GM12878 (cell line): ENCODE measurements at regions not wholly inside any gene's neighbourhood (a gene's known extent, or its start where the extent isn't known, plus 50 kb on each side); places are given as distances from the start of the nearest gene placed in this dataset.

Experiments used
- ATAC-seq: fragments of 200-7000 bp; cut with Tn5 transposase; 3 replicates; pipeline ENCODE4 v1.9.1; 2020; ENCODE audit warnings: mild to moderate bottlenecking, moderate library complexity
- BruUV-seq: library from RNA; stranded (reverse); fragments of 400-500 nt; replicated peaks from 2 replicates; lab custom pipeline; 2021; lab: Mats Ljungman, UMichigan
- CTCF ChIA-PET: fragments of 300-600 bp; sonication (Branson Sonifier 250); formaldehyde crosslinking; extraction: SDS; loops from one replicate; lab custom pipeline; 2021; ENCODE audit warnings: inconsistent platforms; lab: Yijun Ruan, JAX
- POLR2A ChIA-PET: fragments of 350-600 bp; formaldehyde crosslinking; extraction: SDS; loops from one replicate; lab custom pipeline; 2021; ENCODE audit warnings: inconsistent platforms; lab: Charles Lee
- RAD21 ChIA-PET: fragments of 300-600 bp; sonication (Branson Sonifier 250); formaldehyde crosslinking; loops from one replicate; lab custom pipeline; 2023; ENCODE audit warnings: antibody characterized with exemption; ENCODE audit not compliant: unreplicated experiment; lab: Charles Lee
- SMC1A ChIA-PET: fragments of 300-600 bp; sonication (Branson Sonifier 250); formaldehyde crosslinking; loops from one replicate; lab custom pipeline; 2023; ENCODE audit not compliant: unreplicated experiment, uncharacterized antibody; lab: Charles Lee
- DNase-seq: peaks from one replicate; pipeline ENCODE4 v3.0.0-alpha.2; 2011; ENCODE audit warnings: low read depth, low spot score
- FAIRE-seq: peaks from 3 replicates; lab custom pipeline; 2011; peaks lifted over from hg19 to GRCh38; lab: Jason Lieb, UNC
- H2AFZ ChIP-seq: 2 replicates; pipeline ENCODE4 v1.6.0; 2011; ENCODE audit warnings: low read depth, low read length, control low read depth; ENCODE audit not compliant: control insufficient read depth
- H3K27ac ChIP-seq: 2 replicates; pipeline ENCODE4 v1.5.1; 2011; ENCODE audit warnings: control low read depth; ENCODE audit not compliant: control insufficient read depth, insufficient read depth
- H3K27me3 ChIP-seq, 2 experiments: replicated peaks in 1 of 2; 2 replicates each; pipeline versions ENCODE4 v1.6.0 to v1.6.1; 2011; ENCODE audit warnings: low read length in 1 of 2; ENCODE audit not compliant: control insufficient read depth in 2 of 2, insufficient read depth in 2 of 2
- H3K36me3 ChIP-seq, 2 experiments: 2 replicates each; pipeline ENCODE4 v1.5.1; 2011; ENCODE audit warnings: low read length in 1 of 2; ENCODE audit not compliant: control insufficient read depth in 2 of 2, insufficient read depth in 2 of 2
- H3K4me1 ChIP-seq: 2 replicates; pipeline ENCODE4 v1.6.1; 2011; ENCODE audit warnings: mild to moderate bottlenecking, low read length, moderate library complexity, mixed read lengths; ENCODE audit not compliant: control insufficient read depth, insufficient read depth
- H3K4me2 ChIP-seq: 2 replicates; pipeline ENCODE4 v1.6.0; 2011; ENCODE audit warnings: control low read depth; ENCODE audit not compliant: control insufficient read depth, insufficient read depth
- H3K4me3 ChIP-seq: fragments of 200-600 bp; sonication (generic); 2 replicates; pipeline ENCODE4 v1.5.1; 2016
- H3K79me2 ChIP-seq: 2 replicates; pipeline ENCODE4 v1.6.0; 2011; ENCODE audit warnings: low read length; ENCODE audit not compliant: control insufficient read depth, insufficient read depth
- H3K9ac ChIP-seq: 2 replicates; pipeline ENCODE4 v1.8.0; 2011; ENCODE audit warnings: low read length, control low read depth, mixed read lengths; ENCODE audit not compliant: control insufficient read depth, insufficient read depth
- H3K9me3 ChIP-seq: replicated peaks from 3 replicates; pipeline ENCODE4 v1.5.1; 2011; ENCODE audit warnings: mild to moderate bottlenecking, low read length; ENCODE audit not compliant: control insufficient read depth, insufficient read depth
- H4K20me1 ChIP-seq: 2 replicates; pipeline ENCODE4 v1.6.0; 2011; ENCODE audit not compliant: control insufficient read depth, insufficient read depth
- BMI1 ChIP-seq: fragments of 450-650 bp; IDR thresholded peaks from 2 replicates; pipeline ENCODE4 v1.6.1; 2016; ENCODE audit warnings: mild to moderate bottlenecking, moderate library complexity, borderline replicate concordance
- CHD2 ChIP-seq: IDR thresholded peaks from 2 replicates; pipeline ENCODE4 v1.6.1; 2011; ENCODE audit warnings: low read depth, low read length, improper control_type of control experiment, borderline replicate concordance
- EED ChIP-seq: sonication (generic); IDR thresholded peaks from 2 replicates; pipeline ENCODE4 v1.6.1; 2016; ENCODE audit warnings: antibody characterized with exemption, low read depth
- EZH2 ChIP-seq: IDR thresholded peaks from 2 replicates; pipeline ENCODE4 v1.6.1; 2012; ENCODE audit warnings: low read depth, mild to moderate bottlenecking, control low read depth, inconsistent platforms, low read length, borderline replicate concordance; ENCODE audit not compliant: control insufficient read depth
- IKZF1 ChIP-seq: fragments of 450-650 bp; conservative IDR thresholded peaks from 2 replicates; pipeline ENCODE4 v1.6.1; 2017; ENCODE audit warnings: antibody characterized with exemption, mild to moderate bottlenecking
- JUNB ChIP-seq: IDR thresholded peaks from 2 replicates; pipeline ENCODE4 v1.6.1; 2016; ENCODE audit warnings: antibody characterized with exemption, mild to moderate bottlenecking
- MEF2A ChIP-seq: IDR thresholded peaks from 2 replicates; pipeline ENCODE4 v1.6.1; 2011; ENCODE audit warnings: low read depth, mild to moderate bottlenecking, low read length, moderate library complexity; ENCODE audit not compliant: insufficient read depth
- NR2F1 ChIP-seq: fragments of 450-650 bp; conservative IDR thresholded peaks from 2 replicates; pipeline ENCODE4 v1.6.1; 2017; ENCODE audit warnings: mild to moderate bottlenecking
- RELA ChIP-seq: fragments of 450-650 bp; IDR thresholded peaks from 2 replicates; pipeline ENCODE4 v1.8.0; 2014; ENCODE audit warnings: borderline replicate concordance; ENCODE audit not compliant: partially characterized antibody
- RFX5 ChIP-seq: IDR thresholded peaks from 2 replicates; pipeline ENCODE4 v1.6.1; 2011; ENCODE audit warnings: low read depth, low read length, improper control_type of control experiment
- SIN3A ChIP-seq: IDR thresholded peaks from 2 replicates; pipeline ENCODE4 v1.6.1; 2012; ENCODE audit warnings: low read depth, low read length, improper control_type of control experiment
- YBX1 ChIP-seq: fragments of 450-650 bp; IDR thresholded peaks from 2 replicates; pipeline ENCODE4 v1.6.1; 2016; ENCODE audit warnings: antibody characterized with exemption
- ZNF622 ChIP-seq: fragments of 450-650 bp; IDR thresholded peaks from 2 replicates; pipeline ENCODE4 v1.6.1; 2017; ENCODE audit warnings: mild to moderate bottlenecking, inconsistent platforms
- WGBS: methylation state at CpG from one replicate; pipeline ENCODE4 v1.1.6; 2016; ENCODE audit warnings: low lambda C conversion rate; ENCODE audit not compliant: insufficient replicate concordance, insufficient coverage; ENCODE audit errors: missing lambda C conversion rate; 5-methylcytosine and 5-hydroxymethylcytosine counted together
- in situ Hi-C: fragments of 300-500 bp; cut with MboI; formaldehyde crosslinking; loops from 9 replicates; pipeline ENCODE4 v1.14.3; 2018; ENCODE audit warnings: mixed read lengths
- intact Hi-C: fragments of 100-400 bp; cut with micrococcal nuclease; formaldehyde crosslinking; loops from one replicate; pipeline ENCODE4 v1.14.2; 2022; ENCODE audit not compliant: unreplicated experiment
- TF ChIP-seq, protein P1 (sequence below): fragments of 150-350 bp; IDR thresholded peaks from 2 replicates; pipeline ENCODE4 v1.6.1; 2016; ENCODE audit warnings: low read depth, low read length

DNA sequence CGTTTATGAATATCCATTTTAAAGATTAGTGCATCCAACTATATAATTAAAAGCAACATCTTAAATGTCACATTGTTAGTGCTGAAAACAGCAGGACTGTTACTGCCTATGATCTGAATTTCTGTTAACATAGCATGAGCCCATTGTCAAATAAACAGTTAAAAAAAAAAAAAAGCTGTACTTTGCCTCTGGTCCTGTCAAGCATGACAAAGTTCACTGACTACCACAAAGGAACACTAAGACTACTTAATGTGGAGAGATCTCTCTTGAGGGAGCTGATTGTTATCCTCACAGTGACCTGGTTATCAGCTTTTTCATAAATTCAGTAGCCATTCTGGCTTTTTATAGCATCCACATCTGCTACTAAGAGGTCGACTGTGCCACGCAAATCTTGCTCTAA is 228.1 kb downstream of the TMEM200A start:
- BruUV-seq, result no TSS peak
- POLR2A ChIA-PET, result interaction anchor here (0.6 to 3.0 kb wide), 2 partner anchors 11 to 182 kb away, joined by 3 to 8 read pairs; no protein-coding TSS in a partner anchor
- no peak overlapping the region for H3K4me2 ChIP-seq
- H4K20me1 ChIP-seq, result no peaks in the 10 kb centered on the region
- H3K9ac ChIP-seq, result no peak overlapping the region
- in situ Hi-C loops, result no loop called here
- H3K4me1 ChIP-seq, result no peaks in the 10 kb centered on the region
- no peak for TF ChIP-seq RELA
- TF ChIP-seq MEF2A, result no peak
- TF ChIP-seq NR2F1, result no peak
- no peak for TF ChIP-seq RFX5
- no peak for TF ChIP-seq CHD2
- no peak for TF ChIP-seq BMI1
- TF ChIP-seq ZNF622, result no peak
- no peak for TF ChIP-seq EED
- no peak for TF ChIP-seq IKZF1
- TF ChIP-seq, protein P1, sequence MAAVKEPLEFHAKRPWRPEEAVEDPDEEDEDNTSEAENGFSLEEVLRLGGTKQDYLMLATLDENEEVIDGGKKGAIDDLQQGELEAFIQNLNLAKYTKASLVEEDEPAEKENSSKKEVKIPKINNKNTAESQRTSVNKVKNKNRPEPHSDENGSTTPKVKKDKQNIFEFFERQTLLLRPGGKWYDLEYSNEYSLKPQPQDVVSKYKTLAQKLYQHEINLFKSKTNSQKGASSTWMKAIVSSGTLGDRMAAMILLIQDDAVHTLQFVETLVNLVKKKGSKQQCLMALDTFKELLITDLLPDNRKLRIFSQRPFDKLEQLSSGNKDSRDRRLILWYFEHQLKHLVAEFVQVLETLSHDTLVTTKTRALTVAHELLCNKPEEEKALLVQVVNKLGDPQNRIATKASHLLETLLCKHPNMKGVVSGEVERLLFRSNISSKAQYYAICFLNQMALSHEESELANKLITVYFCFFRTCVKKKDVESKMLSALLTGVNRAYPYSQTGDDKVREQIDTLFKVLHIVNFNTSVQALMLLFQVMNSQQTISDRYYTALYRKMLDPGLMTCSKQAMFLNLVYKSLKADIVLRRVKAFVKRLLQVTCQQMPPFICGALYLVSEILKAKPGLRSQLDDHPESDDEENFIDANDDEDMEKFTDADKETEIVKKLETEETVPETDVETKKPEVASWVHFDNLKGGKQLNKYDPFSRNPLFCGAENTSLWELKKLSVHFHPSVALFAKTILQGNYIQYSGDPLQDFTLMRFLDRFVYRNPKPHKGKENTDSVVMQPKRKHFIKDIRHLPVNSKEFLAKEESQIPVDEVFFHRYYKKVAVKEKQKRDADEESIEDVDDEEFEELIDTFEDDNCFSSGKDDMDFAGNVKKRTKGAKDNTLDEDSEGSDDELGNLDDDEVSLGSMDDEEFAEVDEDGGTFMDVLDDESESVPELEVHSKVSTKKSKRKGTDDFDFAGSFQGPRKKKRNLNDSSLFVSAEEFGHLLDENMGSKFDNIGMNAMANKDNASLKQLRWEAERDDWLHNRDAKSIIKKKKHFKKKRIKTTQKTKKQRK, result no peak
- no peak for TF ChIP-seq YBX1
- TF ChIP-seq EZH2, result no peak
- TF ChIP-seq SIN3A, result no peak
- TF ChIP-seq JUNB, result no peak
- TF ChIP-seq, all 136 proteins: peak for 0
- RAD21 ChIA-PET, result interaction anchor here (0.9 to 1.3 kb wide), 3 partner anchors 11 to 68 kb away, joined by 3 to 5 read pairs (median 3); no protein-coding TSS in a partner anchor
- Histone ChIP-seq H3K36me3 (no peaks in the 10 kb centered on the region), H3K27me3 (no peaks in the 10 kb centered on the region), H2AFZ (no peak overlapping the region), H3K9me3 (no peaks in the 10 kb centered on the region; the same call in 2 of the 3 replicates), H3K27ac (no peak overlapping the region), H3K4me3 (no peak overlapping the region), H3K79me2 (no peaks in the 10 kb centered on the region)
- no peak for ATAC-seq
- DNase-seq, result no peak
- no peak for FAIRE-seq
- SMC1A ChIA-PET, result interaction anchor here (0.6 to 1.6 kb wide), 3 partner anchors 15 to 237 kb away, joined by 4 to 5 read pairs (median 5); no protein-coding TSS in a partner anchor
- CTCF ChIA-PET, result interaction anchor here (0.9 kb wide), 1 partner anchor 10 kb away, joined by 3 read pairs; no protein-coding TSS in a partner anchor
- intact Hi-C loops, result no loop called here
- WGBS, result 25% methylated on average over 3 of the region's 3 CpGs
